GM18951 (cell line): ENCODE measurements at regions not wholly inside any gene's neighbourhood (a gene's known extent, or its start where the extent isn't known, plus 50 kb on each side); places are given as distances from the start of the nearest gene placed in this dataset.

Experiments used
- POLR2A ChIP-seq: IDR thresholded peaks from 4 replicates; pipeline ENCODE4 v1.6.1; 2011; ENCODE audit warnings: mild to moderate bottlenecking; ENCODE audit not compliant: insufficient read length, insufficient read depth; ENCODE audit errors: extremely low read depth
- in situ Hi-C: fragments of 300-500 bp; cut with MboI; formaldehyde crosslinking; loops from one replicate; pipeline ENCODE4 v1.12.0; 2022; ENCODE audit warnings: low sequenced_read_pairs, mixed read lengths, inconsistent platforms; ENCODE audit not compliant: unreplicated experiment

DNA sequence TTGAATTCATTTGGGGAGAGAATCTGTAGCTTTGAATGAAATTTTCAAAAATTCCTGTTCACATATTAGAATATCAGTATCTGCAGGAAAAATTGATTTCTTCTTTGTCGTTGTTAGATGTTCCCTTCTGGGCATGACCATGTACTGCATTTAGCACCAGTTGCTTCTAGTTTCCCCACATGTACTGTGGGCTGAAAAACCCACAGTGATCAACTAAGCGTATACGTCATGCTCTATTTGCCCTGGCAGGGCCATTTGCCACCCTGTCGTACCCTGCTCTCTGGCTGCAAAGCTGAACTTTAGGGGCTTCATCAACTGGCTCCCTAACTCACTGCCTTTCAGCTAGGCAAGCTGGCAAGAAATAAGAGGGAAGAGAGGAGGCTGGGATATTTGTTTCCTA is 340.7 kb upstream of the TSHZ2 start:
- in situ Hi-C loops, result no loop called here
- no peak for TF ChIP-seq POLR2A

DNA sequence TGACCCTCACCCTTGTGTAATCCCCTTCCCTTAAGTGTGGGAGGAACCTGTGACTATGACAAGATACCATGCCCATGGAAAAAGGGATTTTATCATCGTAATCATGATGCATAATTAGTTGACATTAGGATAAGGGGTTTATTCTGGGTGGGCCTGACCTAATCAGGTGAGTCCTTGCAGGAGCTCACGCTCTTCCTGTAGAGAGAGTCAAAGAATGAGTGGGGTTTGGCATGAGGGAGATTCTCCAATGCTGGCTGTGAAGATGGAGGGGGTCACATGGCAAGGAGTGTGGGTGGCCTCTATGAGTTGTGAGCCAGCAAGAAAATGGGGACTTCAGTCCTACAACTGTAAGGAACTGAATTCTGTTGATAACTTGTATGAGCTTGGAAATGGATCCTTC is 342.0 kb upstream of the TSHZ2 start:
- no peak for TF ChIP-seq POLR2A
- in situ Hi-C loops, result no loop called here

DNA sequence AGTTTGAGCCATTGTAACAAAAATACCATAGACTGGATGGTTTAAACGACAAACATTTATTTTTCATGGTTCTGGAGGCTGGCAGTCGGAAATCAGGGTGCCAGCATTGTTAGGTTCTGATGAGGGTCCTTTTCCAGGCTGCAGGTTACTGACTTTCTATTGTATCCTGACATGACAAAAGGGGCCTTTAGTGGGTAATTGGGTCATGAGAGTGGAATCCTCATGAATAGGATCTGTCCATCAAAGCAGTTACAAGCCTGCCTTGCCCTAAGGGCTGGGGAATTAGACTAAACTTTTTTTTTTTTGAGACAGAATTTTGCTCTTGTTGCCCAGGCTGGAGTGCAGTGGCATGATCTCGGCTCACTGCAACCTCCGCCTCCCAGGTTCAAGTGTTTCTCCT is 347.9 kb upstream of the TSHZ2 start:
- in situ Hi-C loops, result no loop called here
- TF ChIP-seq POLR2A, result no peak

DNA sequence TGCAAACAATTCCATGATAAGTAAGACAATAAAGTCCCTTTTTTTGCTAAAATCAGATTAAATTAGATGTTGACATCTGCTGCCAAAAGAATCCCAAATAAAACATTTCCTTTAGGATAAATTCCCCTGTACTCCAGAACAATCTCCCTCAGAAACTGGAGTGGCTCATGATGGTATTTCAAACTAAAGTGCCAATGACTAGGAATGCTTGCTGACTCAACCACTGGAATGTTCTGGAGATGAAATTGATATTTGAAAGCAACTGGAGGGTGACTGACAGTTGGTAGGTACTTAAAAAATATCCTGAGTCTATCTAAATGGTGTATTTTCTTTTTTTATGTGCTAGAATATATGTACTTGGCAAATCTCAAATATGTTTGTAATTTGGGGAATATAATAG is 350.1 kb upstream of the TSHZ2 start:
- TF ChIP-seq POLR2A, result no peak
- in situ Hi-C loops, result no loop called here

DNA sequence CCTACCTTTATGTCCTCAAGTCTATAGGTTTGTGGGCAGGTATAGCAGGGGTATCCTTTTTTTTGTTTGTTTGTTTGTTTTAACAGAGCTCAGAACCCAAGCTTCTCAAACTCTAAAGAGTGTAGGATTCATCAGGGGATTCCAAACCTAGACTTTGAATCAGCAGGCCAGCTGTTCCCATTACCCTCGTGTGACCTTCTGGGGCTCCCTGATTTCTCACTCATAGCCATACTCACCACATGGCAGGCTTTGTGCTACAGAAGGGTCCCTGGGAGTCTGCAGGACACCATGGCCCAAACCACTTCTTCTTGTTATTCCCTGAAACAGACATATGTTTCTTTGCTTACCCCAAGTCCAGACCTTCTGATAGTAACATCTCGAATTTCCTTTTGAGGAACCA is 350.8 kb upstream of the TSHZ2 start:
- in situ Hi-C loops, result no loop called here
- no peak for TF ChIP-seq POLR2A

DNA sequence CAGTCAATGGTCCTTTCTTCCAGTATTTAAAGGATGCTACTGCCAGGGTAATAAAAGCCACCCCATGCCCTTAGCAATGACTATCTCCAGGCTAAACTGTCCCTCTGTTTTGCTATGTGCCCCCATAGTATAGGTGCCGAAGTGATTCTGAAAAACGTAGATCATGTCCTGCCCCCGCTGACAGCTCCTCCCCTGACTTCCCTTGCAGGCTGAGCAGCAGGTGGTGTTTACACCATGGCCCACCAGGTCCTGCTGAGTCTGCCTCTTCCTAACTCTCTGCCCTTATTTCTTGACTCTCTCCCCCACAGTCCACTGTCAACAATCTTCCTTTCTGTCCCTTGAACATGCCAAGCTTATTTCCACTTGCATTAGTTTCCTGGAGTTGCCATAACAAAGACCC is 352.5 kb upstream of the TSHZ2 start:
- in situ Hi-C loops, result no loop called here
- TF ChIP-seq POLR2A, result no peak

DNA sequence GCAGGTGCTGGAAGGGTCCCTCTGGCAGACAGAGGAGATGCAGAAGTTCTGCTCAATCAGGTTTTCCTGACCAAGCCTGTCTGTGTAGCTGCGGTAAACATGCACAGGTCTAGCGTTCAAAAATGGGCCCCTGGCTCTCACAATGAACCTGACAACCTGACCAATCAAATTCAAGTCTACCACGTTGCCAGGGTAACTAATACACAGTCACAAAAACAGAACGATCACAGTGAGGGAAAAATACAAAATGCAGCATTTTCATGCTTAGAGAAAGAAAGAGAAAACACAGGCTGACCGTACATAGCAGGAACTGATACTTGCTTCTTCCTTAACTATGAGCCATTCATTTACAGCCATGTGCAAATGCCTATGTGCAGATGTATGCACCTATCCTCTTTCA is 353.1 kb upstream of the TSHZ2 start:
- no peak for TF ChIP-seq POLR2A
- in situ Hi-C loops, result no loop called here

DNA sequence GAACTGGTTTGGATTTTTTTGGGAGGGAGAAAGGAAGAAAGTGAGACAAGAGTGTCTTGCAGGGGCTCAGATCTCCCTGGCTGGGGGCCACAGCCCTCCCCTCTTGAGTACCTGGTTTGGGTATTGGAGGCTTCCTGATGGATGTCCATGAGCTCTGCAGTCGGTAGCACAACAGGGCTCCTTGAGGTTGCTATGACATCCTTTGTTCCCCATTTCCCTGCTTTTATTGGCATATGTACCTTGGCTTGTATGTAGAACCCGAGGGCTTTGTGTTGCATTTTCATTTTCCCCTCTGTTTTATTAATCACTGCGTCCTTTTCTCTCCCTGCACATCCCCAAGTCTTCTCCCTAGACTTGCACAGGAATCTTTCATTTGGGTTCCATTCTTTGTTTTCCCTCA is 355.5 kb upstream of the TSHZ2 start:
- in situ Hi-C loops, result no loop called here
- no peak for TF ChIP-seq POLR2A

DNA sequence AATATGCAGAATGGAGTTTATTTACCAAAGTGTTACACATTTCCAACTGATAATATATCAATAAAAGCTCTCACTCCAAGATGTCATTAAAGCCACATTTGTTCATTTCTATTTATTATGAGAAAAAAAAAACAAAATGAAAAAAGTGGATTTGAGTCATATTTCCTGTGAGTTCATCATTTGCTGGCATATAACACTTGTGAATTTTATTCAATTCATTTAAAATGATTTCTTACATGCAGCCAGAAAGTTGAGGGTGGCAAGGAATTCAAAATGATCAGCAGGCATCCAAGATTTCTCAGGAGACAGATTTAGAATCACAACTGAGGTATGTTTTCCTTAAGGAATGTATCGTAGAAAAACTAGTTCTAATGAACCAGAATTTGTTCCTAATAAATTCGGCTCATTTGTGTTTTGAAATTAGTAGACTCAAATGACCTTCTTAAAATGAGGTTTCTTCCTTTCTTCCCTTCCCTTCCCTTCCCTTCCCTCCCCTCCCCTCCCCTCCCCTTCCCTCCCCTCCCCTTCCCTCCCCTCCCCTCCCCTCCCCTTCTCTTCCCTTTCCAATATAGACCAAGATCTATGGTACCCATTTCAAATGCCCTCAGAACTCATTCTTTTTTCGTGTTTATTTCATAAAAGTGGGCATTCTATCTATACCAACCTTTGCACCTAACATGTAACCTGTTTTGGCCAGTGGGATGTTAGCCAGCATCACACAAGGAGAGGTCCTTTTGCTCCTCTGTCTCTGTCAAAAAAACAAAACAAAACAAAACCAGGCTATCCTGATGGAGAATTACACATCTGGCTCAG is 357.9 kb upstream of the TSHZ2 start:
- no peak for TF ChIP-seq POLR2A
- in situ Hi-C loops, result no loop called here

DNA sequence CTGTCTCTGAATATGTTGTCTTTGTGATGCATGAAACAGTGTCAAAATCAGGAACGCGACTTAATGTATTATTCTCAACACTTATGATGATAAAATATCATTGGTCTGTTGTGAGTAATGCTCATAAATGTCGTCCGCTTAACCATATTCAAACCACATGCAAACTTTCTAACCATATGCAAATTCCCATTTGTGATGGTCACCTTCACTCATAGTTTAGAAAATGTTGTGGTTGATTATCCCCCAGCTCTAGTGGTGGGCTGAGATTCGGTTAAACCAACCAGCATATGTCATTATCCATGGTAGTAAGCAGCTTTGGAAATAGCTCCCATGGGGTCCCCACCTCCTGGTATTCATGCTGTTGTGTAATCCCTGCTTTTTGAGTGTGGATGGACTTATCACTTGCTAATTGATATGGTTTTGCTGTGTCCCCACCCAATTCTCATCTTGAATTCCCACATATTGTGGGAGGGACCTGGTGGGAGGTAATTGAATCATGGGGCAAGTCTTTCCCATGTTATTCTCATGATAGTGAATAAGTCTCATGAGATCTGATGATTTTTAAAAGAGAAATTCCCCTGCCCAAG is 360.0 kb upstream of the TSHZ2 start:
- no peak for TF ChIP-seq POLR2A
- in situ Hi-C loops, result no loop called here

DNA sequence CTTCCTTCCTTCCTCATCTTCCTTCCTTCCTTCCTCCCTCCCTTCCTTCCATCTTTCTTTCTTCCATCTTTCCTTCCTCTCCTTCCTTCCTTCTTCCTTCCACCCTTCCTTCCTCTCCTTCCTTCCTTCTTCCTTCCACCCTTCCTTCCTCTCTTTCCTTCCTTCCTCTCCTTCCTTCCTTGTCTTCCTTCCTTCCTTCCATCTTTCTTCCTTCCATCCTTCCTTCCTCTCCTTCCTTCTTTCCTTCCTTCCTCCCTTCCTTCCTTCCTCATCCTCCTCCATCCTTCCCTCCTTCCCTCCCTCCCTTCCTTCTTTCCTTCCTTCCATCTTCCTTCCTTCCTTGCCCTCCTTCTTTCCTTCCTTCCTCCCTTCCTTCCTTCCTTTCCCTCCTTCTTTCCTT is 361.4 kb upstream of the TSHZ2 start:
- no peak for TF ChIP-seq POLR2A
- in situ Hi-C loops, result no loop called here

DNA sequence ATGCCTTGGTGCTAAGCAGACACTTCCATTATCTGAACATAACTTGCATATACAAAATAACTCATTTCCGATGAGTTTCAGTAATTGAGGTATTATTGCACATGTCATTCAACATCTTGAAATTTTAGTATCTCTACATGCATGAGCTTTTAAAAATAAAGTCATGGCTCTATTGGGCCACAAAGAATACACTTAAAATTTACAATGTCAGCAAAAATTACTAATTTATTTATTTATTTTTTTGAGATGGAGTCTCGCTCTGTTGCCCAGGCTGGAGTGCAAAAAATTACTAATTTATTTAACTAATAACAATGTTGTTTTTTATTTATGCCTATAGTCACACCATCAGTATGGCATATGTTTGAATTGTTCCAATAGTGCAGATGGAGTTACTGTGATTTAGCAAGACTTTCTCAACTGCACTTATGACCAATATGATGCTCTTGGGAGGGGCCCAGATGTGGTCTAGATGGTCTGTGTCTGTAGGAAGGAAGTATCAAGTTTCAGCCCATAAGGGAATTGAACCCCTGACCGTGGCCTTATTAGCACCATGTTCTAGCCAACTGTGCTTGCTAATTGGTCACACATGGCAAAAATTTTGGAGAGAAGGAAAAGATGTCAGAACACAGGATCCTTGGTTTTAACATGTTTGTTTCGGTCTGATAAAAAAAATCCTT is 370.7 kb upstream of the TSHZ2 start:
- no peak for TF ChIP-seq POLR2A
- in situ Hi-C loops, result no loop called here

DNA sequence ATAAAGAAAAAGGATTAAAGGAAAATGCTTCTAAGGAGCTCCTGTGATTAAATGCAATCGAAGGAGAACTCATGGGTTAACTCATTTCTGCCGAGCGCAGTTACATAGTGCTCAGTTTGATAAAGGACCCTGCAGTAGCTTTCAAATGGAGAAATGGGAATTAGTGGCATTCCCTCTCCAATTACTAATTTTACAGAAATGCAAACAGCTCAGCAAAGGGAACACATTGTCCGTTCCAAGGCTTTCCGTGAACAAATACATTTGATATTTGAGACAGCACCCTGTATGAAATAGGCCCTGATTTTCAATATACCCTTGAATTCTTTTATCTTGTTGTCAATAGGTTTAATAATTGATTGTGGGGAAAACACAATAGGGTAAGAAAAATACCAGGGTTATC is 375.9 kb upstream of the TSHZ2 start:
- TF ChIP-seq POLR2A, result no peak
- in situ Hi-C loops, result no loop called here

DNA sequence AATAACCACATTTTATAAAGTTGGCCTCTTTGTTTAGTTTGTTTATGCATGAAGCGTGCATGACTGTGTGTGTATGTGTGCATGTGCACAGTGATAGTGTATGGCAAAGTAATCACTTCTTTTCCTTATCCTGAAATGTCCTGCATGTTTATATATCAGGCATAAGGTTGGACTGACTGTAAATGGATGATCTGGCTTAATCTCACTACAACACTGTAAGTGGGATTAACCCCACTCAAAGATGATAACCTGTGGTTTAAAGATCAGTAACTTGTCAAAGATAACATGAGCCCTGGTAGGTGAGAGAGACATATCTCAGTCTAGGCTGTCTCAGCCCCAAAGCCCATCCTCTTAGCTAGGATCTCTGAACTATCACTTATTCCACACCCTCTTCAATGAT is 376.6 kb upstream of the TSHZ2 start:
- in situ Hi-C loops, result no loop called here
- TF ChIP-seq POLR2A, result no peak
